Fibroblast of the aortic adventitia (primary cell): ENCODE measurements at regions not wholly inside any gene's neighbourhood (a gene's known extent, or its start where the extent isn't known, plus 50 kb on each side); places are given as distances from the start of the nearest gene placed in this dataset.

Experiments used
- DNase-seq: peaks from one replicate; pipeline ENCODE4 v3.0.0-alpha.2; 2010; ENCODE audit warnings: low read depth
- H3K4me3 ChIP-seq: 2 replicates; pipeline ENCODE4 v1.5.1; 2011; ENCODE audit warnings: low read depth, mild to moderate bottlenecking, control low read depth, low read length, moderate library complexity
- CTCF ChIP-seq: IDR thresholded peaks from 2 replicates; pipeline ENCODE4 v1.5.1; 2011; ENCODE audit warnings: mild to moderate bottlenecking, low read length, control low read depth, inconsistent platforms; ENCODE audit not compliant: insufficient read depth

- H3K4me3 ChIP-seq = no peak overlapping the region
- no peak for TF ChIP-seq CTCF
- no peak for DNase-seq
These were observed 101.9 kb downstream of the GAS2L3 start for GRCh38 chr12:100675432-100675831.

GRCh38 chr12:100681074-100681473, 107.6 kb downstream of the GAS2L3 start:
- H3K4me3 ChIP-seq = no peak overlapping the region
- TF ChIP-seq CTCF = no peak
- DNase-seq = no peak

- TF ChIP-seq CTCF = no peak
- no peak overlapping the region for H3K4me3 ChIP-seq
- no peak for DNase-seq
These were observed 108.7 kb downstream of the GAS2L3 start for GRCh38 chr12:100682178-100682577.

- no peak overlapping the region for H3K4me3 ChIP-seq
- DNase-seq = no peak
- no peak for TF ChIP-seq CTCF
These were observed 106.9 kb upstream of the ANO4 start for GRCh38 chr12:100687686-100688085.

GRCh38 chr12:100688451-100688864, 106.1 kb upstream of the ANO4 start:
- no peak for DNase-seq
- H3K4me3 ChIP-seq = no peak overlapping the region
- TF ChIP-seq CTCF = no peak

GRCh38 chr12:100692502-100692901, 102.1 kb upstream of the ANO4 start:
- no peak for DNase-seq
- no peak for TF ChIP-seq CTCF
- H3K4me3 ChIP-seq = no peak overlapping the region

- DNase-seq = no peak
- no peak overlapping the region for H3K4me3 ChIP-seq
- TF ChIP-seq CTCF = no peak
These were observed 96.1 kb upstream of the ANO4 start for GRCh38 chr12:100698518-100698917.
